Gastroesophageal sphincter (tissue), 4 donors: ENCODE measurements at regions not wholly inside any gene's neighbourhood (a gene's known extent, or its start where the extent isn't known, plus 50 kb on each side); places are given as distances from the start of the nearest gene placed in this dataset.

Experiments
- ATAC-seq: fragments of 150-250 bp; one replicate; pipeline ENCODE4 v1.9.1; 2016; ENCODE audit warnings: mild to moderate bottlenecking, moderate library complexity
- H3K27ac ChIP-seq, 4 donors: fragments of 200-600 bp; sonication (generic) in 3 of 4; 1 replicate in 3 of 4; 2 replicates in 1 of 4; pipeline ENCODE4 v1.5.1; 2016 to 2019
- H3K27me3 ChIP-seq: fragments of 200-600 bp; sonication (generic); one replicate; pipeline ENCODE4 v1.5.1; 2019
- H3K36me3 ChIP-seq, 2 donors: fragments of 200-600 bp; sonication (generic); one replicate each; pipeline ENCODE4 v1.5.1; 2019; ENCODE audit warnings: control low read depth in 1 of 2
- H3K4me1 ChIP-seq, 3 donors: fragments of 200-600 bp; sonication (generic); 1 replicate in 2 of 3; 2 replicates in 1 of 3; pipeline ENCODE4 v1.5.1; 2016 to 2019; ENCODE audit warnings: control low read depth in 2 of 3
- H3K4me3 ChIP-seq, 2 donors: fragments of 200-600 bp; sonication (generic); one replicate each; pipeline ENCODE4 v1.5.1; 2019; ENCODE audit warnings: mild to moderate bottlenecking in 1 of 2, moderate library complexity in 1 of 2
- H3K9me3 ChIP-seq, 3 donors: fragments of 200-600 bp; sonication (generic); one replicate each; pipeline ENCODE4 v1.5.1; 2017 to 2019; ENCODE audit warnings: control low read depth in 2 of 3
- EP300 ChIP-seq: sonication (generic); formaldehyde crosslinking; IDR thresholded peaks from one replicate; pipeline ENCODE4 v1.6.1; 2017; ENCODE audit warnings: antibody characterized with exemption, mild to moderate bottlenecking
- POLR2A ChIP-seq, 2 donors: fragments of 450-650 bp; IDR thresholded peaks; one replicate each; pipeline ENCODE4 v1.6.1; 2017; ENCODE audit warnings: antibody characterized with exemption in 2 of 2, mild to moderate bottlenecking in 2 of 2, moderate library complexity in 1 of 2
- POLR2AphosphoS5 ChIP-seq: sonication (generic); formaldehyde crosslinking; IDR thresholded peaks from one replicate; pipeline ENCODE4 v1.6.1; 2017; ENCODE audit warnings: antibody characterized with exemption
- WGBS, 2 donors: methylation state at CpG; one replicate each; pipeline ENCODE4 v1.1.5; 2018; ENCODE audit warnings: low coverage in 1 of 2; 5-methylcytosine and 5-hydroxymethylcytosine counted together
- TF ChIP-seq, protein P1 (sequence below), 4 experiments: fragments of 200-600 bp in 2 of 4; fragments of 450-650 bp in 2 of 4; sonication (generic) in 1 of 4; IDR thresholded peaks; one replicate each; pipeline ENCODE4 v1.5.1; 2017 to 2019; ENCODE audit warnings: antibody characterized with exemption in 4 of 4, mild to moderate bottlenecking in 2 of 4, moderate library complexity in 2 of 4

DNA sequence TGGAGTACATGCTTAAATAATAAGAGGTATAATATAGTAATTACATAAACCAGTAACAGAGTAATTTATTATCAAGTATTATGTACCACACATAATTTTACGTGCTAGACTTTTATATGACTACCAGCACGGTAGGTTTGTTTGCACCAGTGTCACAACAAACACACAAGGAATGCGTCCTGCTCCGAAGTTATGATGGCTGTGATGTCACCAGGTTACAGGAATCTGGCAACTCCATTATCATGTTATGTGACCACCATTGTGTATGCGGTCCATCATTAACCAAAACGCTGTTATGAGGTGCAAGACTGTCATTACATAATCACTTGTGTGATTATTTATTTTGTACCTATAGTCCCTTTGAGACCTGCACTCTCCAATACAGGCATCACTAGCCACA, 235.2 kb upstream of the PMEPA1 start:
- 85 to 87% methylated on average over 6 of the region's 6 CpGs for WGBS, 2 donors
- H3K27me3 ChIP-seq: no peaks in the 10 kb centered on the region
- H3K4me3 ChIP-seq: no peak overlapping the region
- H3K4me1 ChIP-seq: peaks cover 0 to 10% (median 7%) of the 10 kb centered on the region in 3 donors
- TF ChIP-seq POLR2A (IDR thresholded peaks at IDR 0.05): no peak
- no peak for TF ChIP-seq POLR2AphosphoS5
- TF ChIP-seq EP300: no peak
- TF ChIP-seq, protein P1, sequence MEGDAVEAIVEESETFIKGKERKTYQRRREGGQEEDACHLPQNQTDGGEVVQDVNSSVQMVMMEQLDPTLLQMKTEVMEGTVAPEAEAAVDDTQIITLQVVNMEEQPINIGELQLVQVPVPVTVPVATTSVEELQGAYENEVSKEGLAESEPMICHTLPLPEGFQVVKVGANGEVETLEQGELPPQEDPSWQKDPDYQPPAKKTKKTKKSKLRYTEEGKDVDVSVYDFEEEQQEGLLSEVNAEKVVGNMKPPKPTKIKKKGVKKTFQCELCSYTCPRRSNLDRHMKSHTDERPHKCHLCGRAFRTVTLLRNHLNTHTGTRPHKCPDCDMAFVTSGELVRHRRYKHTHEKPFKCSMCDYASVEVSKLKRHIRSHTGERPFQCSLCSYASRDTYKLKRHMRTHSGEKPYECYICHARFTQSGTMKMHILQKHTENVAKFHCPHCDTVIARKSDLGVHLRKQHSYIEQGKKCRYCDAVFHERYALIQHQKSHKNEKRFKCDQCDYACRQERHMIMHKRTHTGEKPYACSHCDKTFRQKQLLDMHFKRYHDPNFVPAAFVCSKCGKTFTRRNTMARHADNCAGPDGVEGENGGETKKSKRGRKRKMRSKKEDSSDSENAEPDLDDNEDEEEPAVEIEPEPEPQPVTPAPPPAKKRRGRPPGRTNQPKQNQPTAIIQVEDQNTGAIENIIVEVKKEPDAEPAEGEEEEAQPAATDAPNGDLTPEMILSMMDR (IDR thresholded peaks at IDR 0.05): no peak
- H3K9me3 ChIP-seq: no peaks in the 10 kb centered on the region
- H3K36me3 ChIP-seq: no peaks in the 10 kb centered on the region
- ATAC-seq: no peak
- H3K27ac ChIP-seq: no peak overlapping the region

DNA sequence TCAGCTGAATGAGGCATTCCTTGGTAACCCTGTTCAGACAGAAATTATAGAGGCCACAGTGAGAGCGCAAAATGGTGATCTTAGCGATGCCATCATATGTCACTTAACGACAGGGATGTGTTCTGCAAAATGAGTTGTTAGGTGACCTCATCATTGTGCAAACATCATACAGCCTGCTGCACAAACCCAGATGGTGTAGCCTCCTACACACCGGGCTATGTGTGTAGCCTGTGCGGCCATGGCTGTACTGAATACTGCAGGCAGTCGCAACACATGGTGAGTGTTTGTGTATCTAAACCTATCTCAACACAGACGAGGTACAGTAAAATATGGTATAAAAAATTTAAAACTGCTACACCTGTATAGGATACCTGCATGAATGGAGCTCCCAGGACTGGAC, 234.1 kb upstream of the PMEPA1 start:
- no peak overlapping the region for H3K27ac ChIP-seq
- TF ChIP-seq POLR2AphosphoS5: no peak
- TF ChIP-seq, protein P1 (IDR thresholded peaks at IDR 0.05): no peak
- no peak for TF ChIP-seq POLR2A (IDR thresholded peaks at IDR 0.05)
- no peak for TF ChIP-seq EP300
- WGBS, 2 donors: 71 to 100% methylated on average over 1 to 4 of the region's 7 CpGs
- H3K36me3 ChIP-seq: no peaks in the 10 kb centered on the region
- no peaks in the 10 kb centered on the region for H3K9me3 ChIP-seq
- H3K4me3 ChIP-seq: no peak overlapping the region
- H3K27me3 ChIP-seq: no peaks in the 10 kb centered on the region
- peaks cover 0 to 10% (median 7%) of the 10 kb centered on the region in 3 donors for H3K4me1 ChIP-seq
- no peak for ATAC-seq

DNA sequence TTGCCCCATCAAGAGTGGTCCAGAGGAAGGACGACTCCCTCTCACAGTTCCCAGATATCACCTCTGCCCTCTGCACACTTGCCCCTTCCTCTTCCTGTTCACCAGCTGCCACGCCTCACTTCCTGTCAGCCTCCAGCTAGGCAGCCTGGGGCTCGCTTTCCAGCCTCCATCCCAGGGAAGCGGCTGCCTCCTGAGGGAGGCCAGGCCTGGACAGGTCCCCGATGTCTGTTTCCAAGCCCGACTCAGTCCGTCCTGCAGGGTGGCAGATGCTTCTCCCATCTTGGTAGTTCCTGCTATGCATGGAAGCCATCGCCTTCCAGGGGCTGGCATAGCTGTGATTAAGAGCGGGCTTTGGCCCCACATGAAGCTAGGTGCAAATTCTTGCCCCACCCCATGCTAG, 233.5 kb upstream of the PMEPA1 start:
- Histone ChIP-seq H3K4me3 (no peak overlapping the region), H3K36me3 (no peaks in the 10 kb centered on the region), H3K27me3 (no peaks in the 10 kb centered on the region), H3K9me3 (no peaks in the 10 kb centered on the region), H3K27ac (no peak overlapping the region), H3K4me1 (peaks cover 0 to 10% (median 7%) of the 10 kb centered on the region in 3 donors)
- TF ChIP-seq, protein P1 (IDR thresholded peaks at IDR 0.05): no peak
- TF ChIP-seq POLR2A (IDR thresholded peaks at IDR 0.05): no peak
- TF ChIP-seq EP300: no peak
- no peak for TF ChIP-seq POLR2AphosphoS5
- WGBS, 2 donors: 75 to 98% methylated on average over 4 to 7 of the region's 9 CpGs
- no peak for ATAC-seq

DNA sequence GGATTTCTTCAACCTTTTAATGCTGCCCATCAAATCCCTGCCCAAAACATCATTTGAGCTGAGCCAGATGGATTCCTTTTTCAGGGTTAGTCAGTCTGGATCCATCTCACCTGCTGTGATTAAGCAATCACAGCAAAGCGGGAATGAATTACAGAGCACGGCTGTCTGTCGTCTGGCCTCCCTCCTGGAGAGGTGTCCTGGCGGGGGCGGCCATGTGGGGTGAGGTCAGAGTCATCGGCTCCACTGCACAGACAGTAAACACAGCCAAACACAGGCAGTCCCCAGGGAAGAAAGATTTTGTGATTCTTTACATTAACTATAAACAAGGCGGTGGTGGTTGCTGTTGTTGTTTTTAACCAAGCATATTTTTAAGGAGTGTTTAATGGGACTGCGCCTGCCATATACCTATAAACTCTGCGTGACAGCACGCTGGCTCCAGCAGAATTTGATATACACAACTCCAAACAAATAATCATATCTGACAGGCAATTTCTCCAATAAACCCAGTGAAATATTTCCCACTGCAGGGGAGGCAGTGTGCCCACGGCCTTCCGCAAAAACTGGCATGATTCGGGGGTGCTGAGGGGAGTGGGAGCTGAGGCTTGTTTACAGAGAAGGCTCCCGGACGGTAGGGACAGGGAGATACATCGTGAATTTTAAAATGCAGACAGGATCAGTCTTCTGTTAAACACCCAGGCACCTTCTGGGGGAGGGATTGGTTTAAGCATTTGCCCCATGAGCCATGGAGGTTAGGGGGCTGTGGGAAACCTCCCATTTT, 232.0 kb upstream of the PMEPA1 start:
- peak; percentile 53 for ATAC-seq
- WGBS, 2 donors: 72 to 89% methylated on average over 5 to 11 of the region's 16 CpGs
- H3K27me3 ChIP-seq: no peaks in the 10 kb centered on the region
- H3K36me3 ChIP-seq: no peaks in the 10 kb centered on the region
- no peaks in the 10 kb centered on the region for H3K4me1 ChIP-seq
- H3K27ac ChIP-seq: no peak overlapping the region
- TF ChIP-seq POLR2AphosphoS5 (peak; percentile 27), EP300 (no peak)
- peaks cover 0 to 2% (median 0%) of the 10 kb centered on the region in 3 donors for H3K9me3 ChIP-seq
- H3K4me3 ChIP-seq: no peak overlapping the region

DNA sequence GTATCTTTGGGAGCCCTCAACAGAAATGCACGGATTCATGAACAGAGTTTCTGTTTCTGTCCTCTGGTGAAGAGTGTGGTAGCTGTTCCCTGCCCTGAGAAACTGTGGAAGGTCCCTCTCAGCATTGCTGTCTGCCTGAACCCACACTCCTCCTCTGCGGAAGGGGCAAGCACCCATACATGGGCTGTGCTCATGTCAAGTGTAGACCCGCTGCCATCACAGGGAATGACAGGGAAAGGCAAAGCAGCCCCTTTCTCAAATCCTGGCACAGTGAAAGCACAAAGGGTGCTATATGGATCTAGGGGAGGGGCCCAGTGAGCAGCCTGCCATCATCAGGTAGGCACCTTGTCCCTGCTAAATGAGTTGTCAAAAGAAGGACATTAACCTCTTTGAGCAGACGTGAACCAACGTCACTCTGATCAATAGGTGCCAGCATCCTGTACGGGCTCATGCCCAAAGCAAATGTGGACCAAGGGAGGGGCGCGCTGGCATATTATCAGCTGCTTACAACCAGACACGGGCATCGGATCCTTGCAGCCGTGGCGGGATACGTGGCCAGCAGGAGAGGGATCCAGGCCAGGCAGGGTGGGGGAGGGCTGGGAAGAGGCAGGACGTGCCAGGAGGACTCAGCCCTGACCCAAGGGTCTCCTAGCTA, 231.2 kb upstream of the PMEPA1 start:
- WGBS, 2 donors: 74 to 100% methylated on average over 1 to 7 of the region's 14 CpGs
- peaks cover 0 to 8% (median 0%) of the 10 kb centered on the region in 3 donors for H3K9me3 ChIP-seq
- no peaks in the 10 kb centered on the region for H3K4me1 ChIP-seq
- no peak overlapping the region for H3K27ac ChIP-seq
- TF ChIP-seq EP300 (no peak), POLR2AphosphoS5 (no peak), POLR2A (IDR thresholded peaks at IDR 0.05) (no peak)
- TF ChIP-seq, protein P1 (IDR thresholded peaks at IDR 0.05): no peak
- H3K36me3 ChIP-seq: no peaks in the 10 kb centered on the region
- ATAC-seq: no peak
- H3K4me3 ChIP-seq: no peak overlapping the region
- H3K27me3 ChIP-seq: no peaks in the 10 kb centered on the region
